K562 (cell line): ENCODE measurements at regions not wholly inside any gene's neighbourhood (a gene's known extent, or its start where the extent isn't known, plus 50 kb on each side); places are given as distances from the start of the nearest gene placed in this dataset.

Experiments
- CTCF ChIP-seq, 3 experiments: IDR thresholded peaks in 2 of 3; conservative IDR thresholded peaks in 1 of 3; 2 replicates each; pipeline ENCODE4 v1.5.1; 2011 to 2012; ENCODE audit warnings: low read length in 3 of 3, mild to moderate bottlenecking in 3 of 3, control low read depth in 2 of 3, improper control_type of control experiment in 1 of 3, inconsistent platforms in 1 of 3, low read depth in 1 of 3, mixed read lengths in 1 of 3, moderate library complexity in 1 of 3; ENCODE audit not compliant: insufficient read depth in 2 of 3
- DPF2 ChIP-seq: fragments of 450-650 bp; IDR thresholded peaks from 2 replicates; pipeline ENCODE4 v1.6.1; 2016
- EGR1 ChIP-seq: fragments of 450-650 bp; conservative IDR thresholded peaks from 2 replicates; pipeline ENCODE4 v1.6.1; 2017; ENCODE audit warnings: mild to moderate bottlenecking
- HDAC2 ChIP-seq: fragments of 450-650 bp; IDR thresholded peaks from 2 replicates; pipeline ENCODE4 v1.6.1; 2016; ENCODE audit warnings: mild to moderate bottlenecking
- HSF4 ChIP-seq: fragments of 250-450 bp; sonication (Bioruptor Pico); IDR thresholded peaks from 2 replicates; pipeline ENCODE4 v2.1.2; 2022; ENCODE audit warnings: mild to moderate bottlenecking, moderate library complexity, borderline replicate concordance
- NFE2 ChIP-seq: IDR thresholded peaks from 2 replicates; pipeline ENCODE4 v1.6.1; 2014; ENCODE audit warnings: antibody characterized with exemption, low read depth
- POLR2H ChIP-seq: IDR thresholded peaks from 2 replicates; pipeline ENCODE4 v1.6.1; 2016; ENCODE audit warnings: missing genetic modification characterization, low read depth, mild to moderate bottlenecking, control low read depth, missing compliant biosample characterization, moderate library complexity
- ZNF77 ChIP-seq: fragments of 250-450 bp; sonication (Bioruptor Pico); IDR thresholded peaks from 2 replicates; pipeline ENCODE4 v1.5.0; 2020
- TF ChIP-seq, protein P1 (sequence below): fragments of 250-450 bp; sonication (Bioruptor Pico); IDR thresholded peaks from 2 replicates; pipeline ENCODE4 v1.5.0; 2022; ENCODE audit warnings: mild to moderate bottlenecking
- TF ChIP-seq, protein P2 (sequence below), 2 experiments: IDR thresholded peaks; 2 replicates each; pipeline ENCODE4 v1.6.1; 2011; ENCODE audit warnings: borderline replicate concordance in 1 of 2, control low read depth in 1 of 2, low read depth in 1 of 2, low read length in 1 of 2, mild to moderate bottlenecking in 1 of 2, mixed read lengths in 1 of 2, moderate library complexity in 1 of 2; ENCODE audit not compliant: insufficient read depth in 1 of 2, insufficient read length in 1 of 2, poor library complexity in 1 of 2, severe bottlenecking in 1 of 2; ENCODE audit errors: extremely low read depth in 1 of 2

- TF ChIP-seq HDAC2: no peak
- no peak for TF ChIP-seq CTCF (IDR thresholded peaks at IDR 0.05 in 2 of 3, conservative IDR thresholded peaks at IDR 0.05 in 1 of 3; ENCODE audit: insufficient read depth in 2 of 3, low read depth in 1 of 3, low read length in 3 of 3)
- TF ChIP-seq, protein P1, sequence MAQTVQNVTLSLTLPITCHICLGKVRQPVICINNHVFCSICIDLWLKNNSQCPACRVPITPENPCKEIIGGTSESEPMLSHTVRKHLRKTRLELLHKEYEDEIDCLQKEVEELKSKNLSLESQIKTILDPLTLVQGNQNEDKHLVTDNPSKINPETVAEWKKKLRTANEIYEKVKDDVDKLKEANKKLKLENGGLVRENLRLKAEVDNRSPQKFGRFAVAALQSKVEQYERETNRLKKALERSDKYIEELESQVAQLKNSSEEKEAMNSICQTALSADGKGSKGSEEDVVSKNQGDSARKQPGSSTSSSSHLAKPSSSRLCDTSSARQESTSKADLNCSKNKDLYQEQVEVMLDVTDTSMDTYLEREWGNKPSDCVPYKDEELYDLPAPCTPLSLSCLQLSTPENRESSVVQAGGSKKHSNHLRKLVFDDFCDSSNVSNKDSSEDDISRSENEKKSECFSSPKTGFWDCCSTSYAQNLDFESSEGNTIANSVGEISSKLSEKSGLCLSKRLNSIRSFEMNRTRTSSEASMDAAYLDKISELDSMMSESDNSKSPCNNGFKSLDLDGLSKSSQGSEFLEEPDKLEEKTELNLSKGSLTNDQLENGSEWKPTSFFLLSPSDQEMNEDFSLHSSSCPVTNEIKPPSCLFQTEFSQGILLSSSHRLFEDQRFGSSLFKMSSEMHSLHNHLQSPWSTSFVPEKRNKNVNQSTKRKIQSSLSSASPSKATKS (CRISPR knock-in tag): no peak
- TF ChIP-seq NFE2: no peak
- no peak for TF ChIP-seq EGR1
- no peak for TF ChIP-seq HSF4 (CRISPR knock-in tag)
- TF ChIP-seq, protein P2, sequence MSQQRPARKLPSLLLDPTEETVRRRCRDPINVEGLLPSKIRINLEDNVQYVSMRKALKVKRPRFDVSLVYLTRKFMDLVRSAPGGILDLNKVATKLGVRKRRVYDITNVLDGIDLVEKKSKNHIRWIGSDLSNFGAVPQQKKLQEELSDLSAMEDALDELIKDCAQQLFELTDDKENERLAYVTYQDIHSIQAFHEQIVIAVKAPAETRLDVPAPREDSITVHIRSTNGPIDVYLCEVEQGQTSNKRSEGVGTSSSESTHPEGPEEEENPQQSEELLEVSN (IDR thresholded peaks at IDR 0.05; ENCODE audit: borderline replicate concordance in 1 of 2, extremely low read depth in 1 of 2, insufficient read depth in 1 of 2, insufficient read length in 1 of 2, low read depth in 1 of 2, low read length in 1 of 2, poor library complexity in 1 of 2, severe bottlenecking in 1 of 2): no peak
- no peak for TF ChIP-seq POLR2H (tag)
- TF ChIP-seq DPF2: no peak
- no peak for TF ChIP-seq ZNF77 (CRISPR knock-in tag)
Observed at GRCh38 chr1:2881556-2881955, 80.1 kb upstream of the TTC34 start.
